ENCODE measurements at regions not wholly inside any gene's neighbourhood (a gene's known extent, or its start where the extent isn't known, plus 50 kb on each side); places are given as distances from the start of the nearest gene placed in this dataset.

DNA sequence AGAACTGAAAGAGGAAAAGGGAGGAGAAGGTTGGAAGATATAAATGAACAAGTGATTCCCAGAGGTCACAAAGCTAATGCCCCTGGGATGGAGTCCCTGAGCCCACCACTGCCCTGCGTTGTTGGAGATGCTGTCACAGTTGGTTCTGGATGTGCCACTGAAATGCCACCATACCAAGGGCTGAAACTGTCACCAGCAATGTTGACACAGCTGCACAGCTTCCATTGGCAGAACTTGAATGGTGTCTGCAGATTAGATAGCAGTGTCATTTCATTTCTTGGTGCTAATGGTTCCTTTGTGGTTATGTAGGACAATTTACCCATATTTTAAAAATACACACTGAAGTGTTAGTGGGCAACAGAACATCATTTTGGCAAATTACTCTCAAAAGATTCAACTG is 120.7 kb downstream of the TBXT start:
- no peak for DNase-seq

GRCh38 chr6:166046226-166046625 is 121.4 kb downstream of the TBXT start:
- no peak for DNase-seq

DNA sequence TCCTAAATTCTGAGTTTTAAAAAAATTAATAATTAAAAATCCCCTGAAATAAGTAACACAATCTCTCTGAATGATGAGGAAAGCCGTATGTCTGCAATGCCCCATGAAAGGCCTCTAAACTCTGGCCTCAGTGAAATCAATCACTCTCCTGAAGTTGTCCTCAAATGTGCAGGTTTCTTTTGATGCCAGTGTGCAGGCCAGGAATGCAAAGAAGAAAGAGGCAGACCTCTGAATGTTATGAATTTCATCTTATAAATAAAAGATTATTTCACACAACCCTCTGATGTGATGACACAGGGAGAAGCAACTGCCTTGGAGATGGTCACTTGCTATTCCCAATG is 121.8 kb downstream of the TBXT start:
- no peak for DNase-seq

GRCh38 chr6:166045173-166045859 is 122.3 kb downstream of the TBXT start:
- DNase-seq, result no peak

- DNase-seq, result no peak
Observed at GRCh38 chr6:166041277-166041676, 126.4 kb downstream of the TBXT start.

DNA sequence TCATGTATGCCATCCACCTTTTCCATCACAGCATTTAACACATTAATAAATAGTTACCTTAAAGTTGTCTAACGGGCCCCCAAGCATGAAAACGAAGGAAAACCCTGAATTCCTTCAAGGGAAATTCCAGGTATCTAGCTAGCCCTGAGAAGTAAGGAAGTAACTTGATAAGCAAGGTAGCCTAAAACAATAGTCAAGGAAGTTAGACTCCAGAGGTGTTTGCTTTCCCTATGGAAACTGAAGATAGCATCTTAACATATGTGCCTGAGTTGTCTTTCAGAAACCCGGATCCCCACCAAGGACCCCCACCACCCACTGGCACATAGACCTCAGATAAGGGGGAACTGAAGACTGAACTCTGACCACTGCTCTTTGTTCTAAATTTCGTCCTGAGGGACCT is 127.4 kb downstream of the TBXT start:
- no peak for DNase-seq

DNA sequence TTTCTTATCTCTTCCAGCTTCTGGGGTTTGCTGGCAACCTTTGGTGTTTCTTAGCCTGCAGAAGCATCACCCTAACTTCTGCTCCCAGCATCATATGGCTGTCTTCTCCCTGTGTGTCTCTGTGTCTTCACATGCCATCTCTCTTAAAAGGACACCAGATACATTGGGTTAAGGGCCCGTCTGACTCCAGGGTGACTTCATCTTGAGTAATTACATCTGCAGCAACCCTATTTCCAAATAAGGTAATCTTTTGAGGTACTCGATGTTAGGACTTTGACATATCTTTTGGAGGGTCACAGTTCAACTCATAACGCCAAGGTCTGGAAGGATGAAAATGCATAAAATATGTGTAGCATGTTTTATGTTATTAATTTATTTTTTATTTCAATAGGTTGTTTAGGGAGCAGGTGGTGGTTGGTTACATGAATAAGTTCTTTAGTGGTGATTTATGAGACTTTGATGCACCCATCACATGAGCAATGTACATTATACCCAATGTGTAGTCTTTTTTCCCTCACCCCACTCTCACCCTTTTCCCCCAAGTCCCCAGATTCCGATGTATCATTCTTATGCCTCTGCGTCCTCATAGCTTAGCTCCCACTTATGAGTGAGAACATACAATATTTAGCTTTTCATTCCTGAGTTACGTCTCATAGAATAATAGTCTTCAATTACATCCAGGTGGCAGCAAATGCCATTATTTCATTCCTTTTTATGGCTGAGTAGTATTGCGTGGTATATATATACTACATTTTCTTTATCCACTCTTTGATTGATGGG is 131.1 kb downstream of the TBXT start:
- DNase-seq, result no peak

DNA sequence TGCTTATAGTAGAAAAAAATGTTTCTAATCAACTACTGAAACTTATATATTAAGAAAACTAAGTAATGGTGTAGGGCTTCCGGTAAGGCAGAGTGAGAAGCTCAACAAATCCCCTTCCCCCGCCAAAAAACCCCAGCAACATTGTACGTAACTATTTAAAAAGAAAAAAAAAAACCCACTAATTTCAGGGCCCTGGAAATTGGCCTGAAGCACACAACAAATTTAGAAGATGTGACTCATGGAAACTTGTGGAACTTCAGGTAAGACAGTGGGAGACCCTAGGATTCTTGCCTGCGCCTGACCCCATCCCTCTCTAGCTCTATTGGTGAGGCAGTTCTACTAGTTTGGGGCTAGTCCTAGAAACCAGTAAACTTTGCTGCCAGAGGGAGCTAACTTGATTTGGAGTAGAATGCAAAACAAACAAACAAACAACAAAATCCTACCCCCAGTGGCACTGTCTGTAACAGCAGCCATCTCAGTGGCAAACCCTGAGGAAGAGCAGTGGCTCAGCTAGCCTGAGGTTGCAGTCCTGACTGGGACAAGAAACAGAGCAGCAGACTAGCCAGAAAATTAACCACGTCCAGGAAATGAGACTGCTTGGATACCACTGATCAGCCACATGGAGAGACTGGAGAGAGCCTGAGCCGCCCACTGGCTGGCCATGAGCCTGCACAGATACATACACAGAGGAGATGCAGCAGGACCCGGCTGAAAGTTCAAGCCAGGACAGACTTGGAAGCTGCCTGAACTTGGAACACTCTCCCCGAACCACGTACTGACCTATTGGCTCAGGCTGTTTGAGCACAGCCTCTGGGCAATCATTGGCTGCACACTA is 135.1 kb downstream of the TBXT start:
- no peak for DNase-seq

DNA sequence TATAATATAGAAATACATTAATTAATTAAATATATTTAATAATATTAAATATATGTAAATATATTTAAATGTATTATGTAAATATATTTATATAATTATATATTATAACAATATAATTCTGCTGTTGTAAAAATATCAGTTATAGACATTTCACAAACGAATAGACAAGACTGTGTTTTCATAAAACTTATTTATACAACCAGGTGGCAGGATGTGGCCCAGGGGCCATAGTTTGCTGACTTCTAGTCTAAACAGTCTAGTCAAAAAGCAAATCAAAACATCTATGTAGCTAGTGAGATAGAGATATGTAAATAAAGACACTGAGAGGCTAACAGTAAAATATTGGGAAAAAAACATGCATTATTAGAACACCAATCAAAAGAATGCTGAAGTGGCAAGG is 136.4 kb downstream of the TBXT start:
- DNase-seq, result no peak

- no peak for DNase-seq
Observed at GRCh38 chr6:166029506-166029905, 138.1 kb downstream of the TBXT start.

DNA sequence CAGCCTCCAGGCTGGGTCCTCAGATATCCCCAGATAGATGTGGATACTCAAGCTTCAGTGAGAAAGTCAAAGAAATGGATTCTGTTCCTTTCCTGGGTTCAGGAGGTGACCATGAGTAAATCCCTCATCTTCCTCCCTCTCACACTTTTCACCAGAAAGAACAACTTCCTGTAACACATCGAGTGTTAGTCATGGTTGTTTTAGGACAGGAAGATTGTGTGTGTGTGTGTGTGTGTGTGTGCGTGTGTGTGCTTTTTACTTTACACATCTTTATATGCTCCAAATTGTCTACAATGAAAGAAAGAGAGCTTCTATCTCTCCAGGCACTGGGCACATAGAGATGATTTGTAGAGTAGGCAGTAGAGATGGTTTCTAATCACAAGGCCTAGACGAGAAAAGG is 139.9 kb downstream of the TBXT start:
- DNase-seq, result no peak

- DNase-seq, result no peak
Observed at GRCh38 chr6:166026586-166027126, 141.0 kb downstream of the TBXT start.

GRCh38 chr6:166025149-166025898 is 142.3 kb downstream of the TBXT start:
- DNase-seq, result no peak

- DNase-seq, result no peak
Observed at GRCh38 chr6:166024252-166024651, 143.4 kb downstream of the TBXT start.

- no peak for DNase-seq
Observed at GRCh38 chr6:166023273-166023989, 144.2 kb downstream of the TBXT start.

- no peak for DNase-seq
Observed at GRCh38 chr6:166021429-166021828, 146.2 kb downstream of the TBXT start.

GRCh38 chr6:166019214-166019613 is 148.4 kb downstream of the TBXT start:
- DNase-seq, result no peak

DNA sequence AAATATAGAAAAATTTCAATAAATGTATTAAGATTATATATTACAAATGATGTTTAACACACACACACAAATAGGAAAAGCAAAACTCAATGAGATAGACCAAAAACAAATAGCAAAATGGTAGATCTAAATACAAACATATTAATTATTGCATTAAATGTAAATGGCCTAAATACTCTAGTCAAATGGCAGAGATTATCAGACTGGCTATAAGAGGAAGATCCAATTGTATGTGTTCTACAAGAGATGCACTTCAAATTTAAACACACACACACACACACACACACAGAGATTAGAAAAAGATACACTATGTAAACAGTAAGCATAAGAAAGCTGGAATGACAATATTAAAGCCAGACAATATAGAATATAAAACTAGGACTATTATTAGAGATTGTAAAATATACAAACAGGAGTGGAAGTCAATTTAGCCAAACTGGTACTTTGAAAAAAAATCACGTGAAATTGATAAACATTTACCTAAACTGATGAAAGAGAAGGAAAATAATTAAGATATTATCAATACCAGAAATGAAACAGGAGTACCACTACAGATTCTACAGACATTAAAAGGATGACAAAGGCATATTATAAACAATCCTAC is 150.5 kb downstream of the TBXT start:
- no peak for DNase-seq

- DNase-seq, result no peak
Observed at GRCh38 chr6:166014966-166015365, 152.7 kb downstream of the TBXT start.

DNA sequence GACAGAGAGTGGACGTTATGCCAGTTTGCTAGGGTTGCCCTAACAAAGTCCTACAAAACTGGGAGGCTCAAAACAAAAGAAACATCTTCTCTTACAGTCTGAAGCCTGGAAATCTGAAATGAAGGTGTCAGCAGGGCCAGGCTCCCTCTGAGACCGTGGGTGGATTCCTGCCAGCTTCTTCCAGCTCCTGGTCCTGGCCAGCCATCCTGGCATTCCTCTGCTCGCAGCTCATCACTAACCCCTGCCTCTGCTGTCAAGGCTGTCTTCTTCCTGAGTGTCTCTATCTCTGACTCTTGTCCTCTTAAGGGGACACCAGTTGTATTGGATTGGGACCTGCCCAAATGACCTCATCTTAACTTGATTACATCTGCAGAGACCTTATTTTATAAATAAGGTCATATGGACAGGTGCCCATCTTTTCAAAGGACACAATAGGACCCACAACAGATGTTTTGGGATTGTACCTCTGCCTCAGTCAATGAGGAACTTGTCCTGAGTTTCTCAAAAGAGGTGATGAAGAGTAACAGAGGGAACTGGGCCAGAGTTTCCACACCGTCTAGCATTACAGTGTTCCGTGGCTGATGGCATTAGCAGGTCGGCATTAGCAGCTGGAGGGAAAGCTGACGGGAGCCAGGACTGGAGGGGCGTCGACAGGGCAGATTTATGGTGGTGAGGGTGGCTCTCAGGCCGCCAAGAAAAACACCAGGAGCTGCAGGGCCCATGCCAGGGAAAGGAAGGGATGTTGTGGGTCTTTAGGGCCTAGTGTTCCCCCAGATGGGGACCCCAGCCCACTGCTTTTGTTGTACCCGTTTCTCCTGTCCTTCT is 157.3 kb downstream of the TBXT start:
- DNase-seq, result no peak

Data from stimulated activated CD4-positive, alpha-beta T cell treated with anti-CD3 and anti-CD28 coated beads, Interleukin-4, amount 100 ng/mL, for 1 hour (primary cell).